ENCODE measurements at regions not wholly inside any gene's neighbourhood (a gene's known extent, or its start where the extent isn't known, plus 50 kb on each side); places are given as distances from the start of the nearest gene placed in this dataset.

GRCh38 chr1:4089421-4090175, 189.5 kb upstream of the C1orf174 start:
- H3K4me3 ChIP-seq (replicated peaks; ENCODE audit: low read depth, low read length): no peak overlapping the region
- H3K36me3 ChIP-seq (ENCODE audit: control insufficient read depth, insufficient read depth, low read length): no peaks in the 10 kb centered on the region
- DNase-seq (ENCODE audit: extremely low read depth, insufficient read length): no peak
- no peak for TF ChIP-seq CTCF (IDR thresholded peaks at IDR 0.05; ENCODE audit: insufficient read depth, low read length, poor library complexity, severe bottlenecking)
- no peaks in the 10 kb centered on the region; the same call in 1 of the 2 replicates for H3K27me3 ChIP-seq (replicated peaks; ENCODE audit: control insufficient read depth, insufficient read depth, low read length)

- TF ChIP-seq CTCF (IDR thresholded peaks at IDR 0.05; ENCODE audit: insufficient read depth, low read length, poor library complexity, severe bottlenecking): no peak
- H3K36me3 ChIP-seq (ENCODE audit: control insufficient read depth, insufficient read depth, low read length): no peaks in the 10 kb centered on the region
- DNase-seq (ENCODE audit: extremely low read depth, insufficient read length): no peak
- H3K27me3 ChIP-seq (replicated peaks; ENCODE audit: control insufficient read depth, insufficient read depth, low read length): no peaks in the 10 kb centered on the region; the same call in 1 of the 2 replicates
- no peak overlapping the region for H3K4me3 ChIP-seq (replicated peaks; ENCODE audit: low read depth, low read length)
Observed at GRCh38 chr1:4090556-4090955, 190.5 kb upstream of the C1orf174 start.

GRCh38 chr1:4090976-4091660, 191.0 kb upstream of the C1orf174 start:
- H3K27me3 ChIP-seq (replicated peaks; ENCODE audit: control insufficient read depth, insufficient read depth, low read length): no peaks in the 10 kb centered on the region
- H3K4me3 ChIP-seq (replicated peaks; ENCODE audit: low read depth, low read length): no peak overlapping the region
- no peak for TF ChIP-seq CTCF (IDR thresholded peaks at IDR 0.05; ENCODE audit: insufficient read depth, low read length, poor library complexity, severe bottlenecking)
- DNase-seq (ENCODE audit: extremely low read depth, insufficient read length): no peak
- H3K36me3 ChIP-seq (ENCODE audit: control insufficient read depth, insufficient read depth, low read length): no peaks in the 10 kb centered on the region

GRCh38 chr1:4091996-4092395, 191.9 kb upstream of the C1orf174 start:
- no peaks in the 10 kb centered on the region for H3K36me3 ChIP-seq (ENCODE audit: control insufficient read depth, insufficient read depth, low read length)
- no peak overlapping the region for H3K4me3 ChIP-seq (replicated peaks; ENCODE audit: low read depth, low read length)
- no peak for TF ChIP-seq CTCF (IDR thresholded peaks at IDR 0.05; ENCODE audit: insufficient read depth, low read length, poor library complexity, severe bottlenecking)
- H3K27me3 ChIP-seq (replicated peaks; ENCODE audit: control insufficient read depth, insufficient read depth, low read length): no peaks in the 10 kb centered on the region
- no peak for DNase-seq (ENCODE audit: extremely low read depth, insufficient read length)

GRCh38 chr1:4093856-4094565, 193.9 kb upstream of the C1orf174 start:
- Histone ChIP-seq H3K27me3 (replicated peaks; ENCODE audit: control insufficient read depth, insufficient read depth, low read length) (no peaks in the 10 kb centered on the region), H3K4me3 (replicated peaks; ENCODE audit: low read depth, low read length) (no peak overlapping the region), H3K36me3 (ENCODE audit: control insufficient read depth, insufficient read depth, low read length) (no peaks in the 10 kb centered on the region)
- no peak for TF ChIP-seq CTCF (IDR thresholded peaks at IDR 0.05; ENCODE audit: insufficient read depth, low read length, poor library complexity, severe bottlenecking)
- no peak for DNase-seq (ENCODE audit: extremely low read depth, insufficient read length)

Measured in GM06990 (cell line).